ENCODE measurements at regions not wholly inside any gene's neighbourhood (a gene's known extent, or its start where the extent isn't known, plus 50 kb on each side); places are given as distances from the start of the nearest gene placed in this dataset.
"Not testable (repeated sequence)": the region's sequence is repeated elsewhere in the genome, so short reads cannot be mapped to it uniquely, and the experiment has no call there.

DNA sequence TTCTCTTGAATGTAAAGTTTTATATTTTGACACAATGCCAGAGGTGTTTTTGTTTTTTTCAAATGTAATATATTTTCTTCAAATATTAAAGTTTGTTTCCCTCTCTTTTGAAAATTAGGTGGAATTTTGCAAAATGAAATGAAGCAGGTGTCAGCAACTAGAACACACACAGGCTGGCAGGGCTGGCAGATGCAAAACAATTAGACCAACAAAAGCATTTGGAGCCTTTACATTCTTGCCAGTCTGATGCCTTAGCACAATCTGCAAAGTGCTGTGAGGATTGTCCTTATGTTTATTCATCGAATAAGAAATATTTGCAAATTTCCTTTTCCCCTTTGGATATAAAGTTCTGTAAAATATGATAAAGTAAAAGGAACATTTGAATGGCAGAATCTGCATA is 1063.9 kb downstream of the CDH9 start:
- DNase-seq (ENCODE audit: low read depth), result no peak
- in situ Hi-C loops (cut with HindIII; ENCODE audit: low pct_unique_long_range_greater_than_20kb, low sequenced_read_pairs), result no loop called here

GRCh38 chr5:25970906-25971489 is 1067.4 kb downstream of the CDH9 start:
- in situ Hi-C loops (cut with HindIII; ENCODE audit: low pct_unique_long_range_greater_than_20kb, low sequenced_read_pairs), result no loop called here

DNA sequence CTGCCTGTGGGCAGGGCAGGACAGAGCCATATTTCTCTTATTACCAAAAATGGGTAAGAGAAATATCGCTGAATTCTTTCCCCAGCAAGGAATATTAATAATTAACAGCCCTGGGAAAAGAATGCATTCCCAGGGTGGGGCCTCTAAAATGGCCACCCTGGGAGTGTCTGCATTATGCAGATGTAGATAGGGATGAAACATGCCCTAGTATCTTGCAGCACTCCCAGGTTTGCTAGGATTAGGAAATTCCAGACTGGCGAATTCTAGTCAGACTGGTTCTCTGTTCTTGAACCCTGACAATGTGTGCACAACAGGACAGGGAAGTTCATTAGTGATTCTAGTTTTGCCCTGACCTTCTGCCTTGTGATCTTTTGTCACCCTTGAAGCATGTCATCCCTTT is 1069.3 kb downstream of the CDH9 start:
- in situ Hi-C loops (cut with HindIII; ENCODE audit: low pct_unique_long_range_greater_than_20kb, low sequenced_read_pairs); DNase-seq (ENCODE audit: low read depth): not testable (repeated sequence)

More at GRCh38 chr5:25970906-25971489, 1067.4 kb downstream of the CDH9 start:
- DNase-seq (ENCODE audit: low read depth), result no peak

GRCh38 chr5:25964009-25964372 is 1074.4 kb downstream of the CDH9 start:
- no peak for DNase-seq (ENCODE audit: low read depth)
- in situ Hi-C loops (cut with HindIII; ENCODE audit: low pct_unique_long_range_greater_than_20kb, low sequenced_read_pairs), result no loop called here

DNA sequence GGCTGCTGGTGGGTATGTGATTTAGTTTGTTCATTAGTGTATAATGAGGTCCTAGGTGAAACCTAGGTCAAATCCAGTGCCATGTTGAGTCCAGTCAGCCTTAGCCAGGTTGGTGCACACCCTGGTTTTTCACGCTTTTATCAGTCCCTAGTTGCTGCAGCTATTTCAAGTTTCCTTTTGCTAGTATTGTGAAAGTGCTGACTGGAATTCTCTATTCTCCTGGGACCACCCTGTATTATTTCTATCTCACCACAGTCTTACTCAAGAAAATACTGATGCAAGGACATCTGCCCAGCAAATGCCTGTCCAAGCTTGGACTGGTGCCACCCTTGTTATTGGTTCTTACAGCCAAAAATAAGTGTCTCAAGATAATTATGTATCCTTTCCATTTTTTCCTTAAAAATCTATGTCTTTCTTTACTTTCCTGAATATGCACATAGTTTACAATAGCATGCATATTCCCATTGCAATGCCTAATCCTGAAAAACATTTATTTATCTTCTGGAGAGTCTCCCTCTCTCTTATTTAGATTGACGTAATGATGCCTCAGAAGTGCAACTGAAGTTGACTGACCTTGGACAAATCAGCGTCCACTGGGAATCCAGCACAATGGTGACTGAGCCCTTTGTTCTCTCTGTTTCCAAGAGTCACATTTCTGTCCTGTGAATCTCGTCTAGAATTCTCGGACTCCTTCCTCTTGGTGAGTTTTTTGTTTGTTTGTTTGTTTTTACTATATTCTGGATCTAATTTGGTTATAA is 1075.0 kb downstream of the CDH9 start:
- in situ Hi-C loops (cut with HindIII; ENCODE audit: low pct_unique_long_range_greater_than_20kb, low sequenced_read_pairs), result no loop called here
- DNase-seq (ENCODE audit: low read depth), result no peak

DNA sequence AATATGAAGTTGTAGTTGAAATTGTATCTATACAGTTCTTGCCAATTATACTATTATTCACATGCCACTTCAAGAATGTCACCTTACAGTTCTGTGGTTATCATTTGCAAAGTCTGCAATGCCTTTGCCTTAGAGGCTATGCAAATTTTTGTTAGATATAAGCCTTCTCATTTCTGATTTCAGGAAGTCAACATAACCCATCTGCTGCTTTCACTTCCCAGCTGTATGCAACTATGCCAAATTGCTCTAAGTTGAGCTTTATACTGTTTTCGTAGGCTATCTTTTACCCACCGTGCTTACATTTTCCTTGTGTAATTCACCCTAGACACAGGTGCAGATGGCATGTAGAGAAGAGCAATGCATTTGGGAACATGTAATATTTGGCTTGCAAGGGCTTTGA is 1083.0 kb downstream of the CDH9 start:
- in situ Hi-C loops (cut with HindIII; ENCODE audit: low pct_unique_long_range_greater_than_20kb, low sequenced_read_pairs), result no loop called here
- DNase-seq (ENCODE audit: low read depth), result no peak

DNA sequence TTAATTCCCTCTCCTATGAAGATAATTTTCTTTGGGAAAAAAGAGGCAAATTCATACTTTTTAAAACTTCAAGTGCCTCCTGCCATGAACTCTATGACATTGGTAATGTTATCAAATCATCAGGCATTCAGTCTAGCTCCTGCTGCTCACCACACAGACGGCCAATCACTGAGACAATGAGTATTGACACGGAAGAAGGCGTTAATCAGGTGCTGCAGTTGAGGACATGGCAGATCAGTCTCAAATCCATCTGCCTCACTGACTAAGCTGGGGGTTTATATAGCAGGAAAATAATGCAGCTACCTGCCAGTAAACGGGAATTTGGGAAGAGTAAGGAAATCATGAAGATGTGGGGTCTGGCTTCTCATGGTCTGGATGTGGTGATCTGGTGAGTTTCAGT is 1087.7 kb downstream of the CDH9 start:
- in situ Hi-C loops (cut with HindIII; ENCODE audit: low pct_unique_long_range_greater_than_20kb, low sequenced_read_pairs), result no loop called here
- DNase-seq (ENCODE audit: low read depth), result no peak

GRCh38 chr5:25948278-25948677 is 1090.1 kb downstream of the CDH9 start:
- no peak for DNase-seq (ENCODE audit: low read depth)
- in situ Hi-C loops (cut with HindIII; ENCODE audit: low pct_unique_long_range_greater_than_20kb, low sequenced_read_pairs), result no loop called here

DNA sequence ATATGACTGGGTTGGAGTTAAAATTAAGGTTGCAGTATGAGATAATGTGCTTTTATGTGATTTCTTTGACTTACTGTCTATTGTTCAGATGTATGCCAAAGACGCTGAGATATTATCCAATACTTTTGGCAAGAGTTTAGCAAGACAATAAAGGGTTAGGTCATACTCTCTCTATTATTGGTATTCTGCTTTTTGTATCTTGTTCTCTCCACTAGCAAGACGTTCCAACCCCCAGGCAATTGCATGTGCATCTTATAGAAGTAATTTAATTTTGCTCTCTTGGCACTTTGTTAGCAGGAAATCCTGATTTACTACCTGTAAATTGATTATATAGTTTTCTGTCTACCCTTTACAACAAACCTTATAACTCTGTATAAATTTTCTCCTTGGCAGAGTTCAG is 1093.6 kb downstream of the CDH9 start:
- no peak for DNase-seq (ENCODE audit: low read depth)
- in situ Hi-C loops (cut with HindIII; ENCODE audit: low pct_unique_long_range_greater_than_20kb, low sequenced_read_pairs), result no loop called here

- in situ Hi-C loops (cut with HindIII; ENCODE audit: low pct_unique_long_range_greater_than_20kb, low sequenced_read_pairs), result no loop called here
- DNase-seq (ENCODE audit: low read depth), result no peak
Measured at GRCh38 chr5:25909163-25909562, 1129.2 kb downstream of the CDH9 start.

DNA sequence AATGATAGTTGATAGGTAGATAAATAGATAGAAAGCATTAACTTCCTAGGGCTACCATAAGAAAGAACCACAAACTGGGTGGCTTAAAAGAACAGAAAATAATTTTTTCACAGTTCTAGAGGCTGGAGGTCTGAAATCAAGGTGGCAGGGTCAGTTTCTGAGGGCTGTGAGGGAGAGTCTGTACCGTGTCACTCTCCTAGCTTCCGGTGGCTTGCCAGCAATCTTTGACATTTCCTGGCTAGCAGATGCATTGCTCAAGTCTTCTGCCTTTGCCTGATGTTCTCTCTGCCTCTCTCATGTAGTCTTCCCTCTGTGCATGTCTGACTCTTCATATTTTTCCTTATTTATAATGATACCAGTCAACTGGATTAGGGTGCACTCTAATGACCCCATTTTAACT is 1132.7 kb downstream of the CDH9 start:
- in situ Hi-C loops (cut with HindIII; ENCODE audit: low pct_unique_long_range_greater_than_20kb, low sequenced_read_pairs), result no loop called here
- no peak for DNase-seq (ENCODE audit: low read depth)

GRCh38 chr5:25892211-25892610 is 1146.2 kb downstream of the CDH9 start:
- no peak for DNase-seq (ENCODE audit: low read depth)

DNA sequence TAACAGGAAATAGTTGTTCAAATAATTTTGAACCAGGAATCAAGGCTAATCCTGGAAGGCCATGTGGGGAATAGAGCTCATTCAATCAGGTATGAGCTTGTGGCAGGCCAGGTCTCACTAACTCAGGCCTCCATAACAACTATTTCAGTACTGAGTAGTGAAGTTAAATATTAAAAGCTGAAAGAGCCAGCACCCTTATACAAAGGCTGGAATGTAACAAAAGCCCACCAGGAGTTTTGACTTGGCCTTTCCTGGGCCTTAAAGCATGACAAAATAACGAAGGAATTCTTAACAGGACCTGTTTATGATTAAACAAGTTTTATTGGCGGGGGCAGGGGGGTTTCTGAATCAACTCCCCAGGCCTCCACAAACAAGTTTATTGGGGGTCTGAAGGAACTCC is 1146.7 kb downstream of the CDH9 start:
- no peak for DNase-seq (ENCODE audit: low read depth)
- in situ Hi-C loops (cut with HindIII; ENCODE audit: low pct_unique_long_range_greater_than_20kb, low sequenced_read_pairs), result no loop called here

More at GRCh38 chr5:25892211-25892610, 1146.2 kb downstream of the CDH9 start:
- in situ Hi-C loops (cut with HindIII; ENCODE audit: low pct_unique_long_range_greater_than_20kb, low sequenced_read_pairs), result no loop called here

DNA sequence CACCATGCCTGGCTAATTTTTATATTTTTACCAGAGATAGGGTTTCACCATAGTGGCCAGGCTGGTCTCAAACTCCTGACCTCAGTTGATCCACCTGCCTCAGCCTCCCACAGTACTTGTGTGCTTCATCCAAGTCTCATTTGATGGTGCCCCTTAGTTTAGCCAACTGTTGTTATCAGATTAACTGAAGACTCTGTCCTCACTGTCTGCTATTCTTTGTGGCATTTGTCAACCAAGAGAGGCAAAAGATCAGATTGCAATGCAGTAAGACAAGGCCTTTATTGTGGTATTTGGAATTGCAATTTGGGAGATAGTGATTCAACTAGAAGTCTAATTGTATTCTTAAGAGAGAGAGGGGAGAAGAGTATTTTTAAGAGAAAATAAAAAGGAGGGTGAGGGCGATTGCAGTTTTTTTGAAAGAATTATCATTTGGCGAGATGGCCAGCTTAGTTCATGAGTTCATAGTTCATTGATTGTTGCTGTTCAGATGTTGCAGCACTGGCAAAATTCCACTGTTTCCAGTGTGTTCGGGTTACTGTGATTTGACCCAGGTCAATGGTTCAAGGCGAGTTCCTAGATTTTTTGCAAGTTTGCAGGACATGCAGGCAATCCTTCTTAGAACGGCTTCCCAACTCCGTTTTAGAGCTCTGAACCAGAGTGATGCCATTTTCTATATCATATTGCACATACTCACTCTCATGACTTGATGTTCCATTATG is 1156.9 kb downstream of the CDH9 start:
- no peak for DNase-seq (ENCODE audit: low read depth)
- in situ Hi-C loops (cut with HindIII; ENCODE audit: low pct_unique_long_range_greater_than_20kb, low sequenced_read_pairs), result no loop called here

- in situ Hi-C loops (cut with HindIII; ENCODE audit: low pct_unique_long_range_greater_than_20kb, low sequenced_read_pairs), result no loop called here
- DNase-seq (ENCODE audit: low read depth), result no peak
Measured at GRCh38 chr5:25863811-25864210, 1174.6 kb downstream of the CDH9 start.

GRCh38 chr5:25862276-25862675 is 1176.1 kb downstream of the CDH9 start:
- in situ Hi-C loops (cut with HindIII; ENCODE audit: low pct_unique_long_range_greater_than_20kb, low sequenced_read_pairs), result no loop called here
- DNase-seq (ENCODE audit: low read depth), result no peak

- in situ Hi-C loops (cut with HindIII; ENCODE audit: low pct_unique_long_range_greater_than_20kb, low sequenced_read_pairs), result no loop called here
- no peak for DNase-seq (ENCODE audit: low read depth)
Measured at GRCh38 chr5:25858019-25858418, 1180.4 kb downstream of the CDH9 start.

GRCh38 chr5:25851301-25851700 is 1187.1 kb downstream of the CDH9 start:
- in situ Hi-C loops (cut with HindIII; ENCODE audit: low pct_unique_long_range_greater_than_20kb, low sequenced_read_pairs), result no loop called here
- no peak for DNase-seq (ENCODE audit: low read depth)

- in situ Hi-C loops (cut with HindIII; ENCODE audit: low pct_unique_long_range_greater_than_20kb, low sequenced_read_pairs), result no loop called here
- DNase-seq (ENCODE audit: low read depth), result no peak
Measured at GRCh38 chr5:25850581-25850980, 1187.8 kb downstream of the CDH9 start.

DNA sequence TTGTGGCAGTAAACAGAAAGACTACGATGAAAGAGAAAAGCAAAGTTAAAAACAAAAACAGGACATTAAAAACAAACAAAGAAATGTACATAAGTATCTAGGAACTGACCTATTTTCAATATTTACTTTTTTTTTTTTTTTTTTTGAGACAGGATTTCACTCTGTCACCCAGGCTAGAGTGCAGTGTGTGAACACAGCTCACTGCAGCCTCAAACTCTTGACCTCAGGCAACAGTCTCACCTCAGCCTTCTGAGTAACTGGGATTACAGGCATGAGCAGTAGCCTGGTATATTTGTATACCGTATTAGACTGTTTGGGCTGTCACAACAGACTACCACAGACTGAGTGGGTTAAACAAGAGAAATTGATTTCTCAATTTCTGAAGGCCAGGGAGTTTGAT is 1189.1 kb downstream of the CDH9 start:
- no peak for DNase-seq (ENCODE audit: low read depth)
- in situ Hi-C loops (cut with HindIII; ENCODE audit: low pct_unique_long_range_greater_than_20kb, low sequenced_read_pairs), result no loop called here

All from Caki2 (cell line).